Activated CD8-positive, alpha-beta memory T cell treated with anti-CD3 and anti-CD28 coated beads, Interleukin-2, amount 50 U/mL, for 48 hours (primary cell): ENCODE measurements at regions not wholly inside any gene's neighbourhood (a gene's known extent, or its start where the extent isn't known, plus 50 kb on each side); places are given as distances from the start of the nearest gene placed in this dataset.
"Not testable (repeated sequence)": the region's sequence is repeated elsewhere in the genome, so short reads cannot be mapped to it uniquely, and the experiment has no call there.

ENCODE experiments used
- DNase-seq: peaks from one replicate; pipeline ENCODE4 v3.0.0-alpha.2; 2020

- not testable (repeated sequence) for DNase-seq
These were observed 50.4 kb upstream of the TTC34 start for GRCh38 chr1:2851918-2852317.

- DNase-seq = no peak
These were observed 52.2 kb upstream of the TTC34 start for GRCh38 chr1:2853711-2854110.

DNA sequence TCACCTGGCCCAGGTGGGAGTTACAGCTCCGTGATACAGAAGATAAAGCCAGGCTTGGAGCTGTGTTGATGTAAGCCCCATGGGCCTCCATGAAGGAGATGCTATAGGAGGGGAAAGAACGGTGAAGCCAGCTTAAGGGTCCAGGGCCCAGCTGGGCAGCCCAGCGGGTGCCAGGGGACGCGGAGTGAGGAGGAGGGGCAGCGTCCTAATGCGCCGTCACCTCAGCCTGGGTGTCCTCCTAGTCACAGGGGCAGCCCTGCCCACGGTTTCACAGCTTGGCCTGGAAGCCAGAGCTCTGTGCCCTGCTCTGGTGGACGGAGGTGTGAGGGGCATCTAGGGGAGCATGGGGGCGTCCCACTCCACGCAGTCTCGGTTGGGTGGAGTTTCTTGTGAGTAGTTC is 52.7 kb upstream of the TTC34 start:
- no peak for DNase-seq

DNA sequence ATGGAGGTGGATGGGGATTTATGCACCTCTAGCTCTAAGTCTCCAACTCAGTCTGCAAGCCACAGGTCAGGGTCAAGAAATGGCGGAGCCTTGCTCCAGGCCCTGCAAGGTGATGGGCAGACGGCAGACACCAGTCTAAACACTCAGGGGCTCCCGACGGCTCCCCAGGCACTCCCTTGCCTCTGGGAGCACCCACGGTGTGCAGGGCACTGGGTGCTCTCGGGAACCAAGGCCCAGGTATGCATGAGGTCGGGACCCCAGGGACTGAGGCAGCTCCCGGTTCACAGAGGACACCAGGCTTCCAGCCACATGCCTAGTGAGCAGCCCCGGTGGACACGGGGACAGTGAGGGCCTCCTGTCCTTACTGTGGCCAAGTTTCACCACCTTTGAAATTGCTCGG is 53.1 kb upstream of the TTC34 start:
- no peak for DNase-seq

GRCh38 chr1:2855206-2856065 is 53.9 kb upstream of the TTC34 start:
- no peak for DNase-seq

GRCh38 chr1:2856066-2856390 is 54.5 kb upstream of the TTC34 start:
- DNase-seq = no peak

DNA sequence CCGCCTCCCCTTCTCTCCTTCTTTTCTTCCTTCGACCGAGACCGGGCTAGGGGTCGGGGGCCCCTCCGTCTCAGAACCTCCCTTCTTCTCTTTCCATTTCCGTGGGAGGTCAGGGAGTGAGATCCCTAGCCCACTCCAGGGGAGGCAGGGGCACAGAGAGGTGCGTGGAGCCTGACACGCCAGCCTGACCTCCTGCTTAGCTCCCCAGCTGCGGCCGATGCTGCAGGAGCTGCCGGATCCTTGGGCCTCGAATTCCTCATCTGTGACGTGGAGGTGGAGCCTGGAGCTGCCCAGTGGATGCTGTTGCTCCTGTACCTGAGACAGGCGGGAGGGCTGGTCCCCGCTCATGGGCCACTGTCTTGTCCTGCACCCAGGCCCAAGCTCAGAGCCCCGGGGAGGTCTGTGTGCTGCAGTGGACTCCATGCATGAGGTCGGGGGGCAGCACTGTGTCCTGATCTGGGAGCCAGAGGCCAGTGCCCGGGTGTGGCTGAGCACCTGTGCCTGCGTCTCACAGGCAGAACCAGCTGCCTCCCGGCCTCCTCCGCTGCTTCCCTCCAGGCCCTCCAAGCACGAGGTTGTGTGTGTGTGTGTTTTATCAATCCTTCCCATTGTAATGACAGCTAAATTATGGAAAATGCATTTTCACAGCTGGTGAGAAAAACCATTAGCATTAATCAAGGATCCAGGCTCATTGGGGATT is 55.3 kb upstream of the TTC34 start:
- DNase-seq = no peak

- DNase-seq = no peak
These were observed 56.0 kb upstream of the TTC34 start for GRCh38 chr1:2857521-2857920.

DNA sequence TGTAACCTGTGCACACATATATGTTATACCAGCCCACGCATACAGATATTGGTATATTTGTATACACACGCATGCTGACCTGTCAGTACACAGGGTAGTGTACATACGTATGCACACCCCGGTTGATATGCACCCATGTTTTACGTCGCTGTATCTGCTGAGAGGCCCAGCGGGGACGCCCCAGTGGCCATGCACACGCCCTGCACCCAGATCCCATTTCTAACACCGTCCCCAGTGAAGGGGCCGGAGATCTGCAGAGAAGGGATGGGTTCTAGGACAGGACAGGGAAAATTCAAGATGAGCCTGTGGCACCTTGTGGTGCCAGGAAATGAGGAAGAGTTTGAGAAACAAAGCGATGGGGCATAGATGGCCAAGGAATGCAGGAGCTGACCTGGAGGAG is 57.2 kb upstream of the TTC34 start:
- no peak for DNase-seq

GRCh38 chr1:2859219-2859880 is 57.9 kb upstream of the TTC34 start:
- DNase-seq = no peak

GRCh38 chr1:2859881-2860430 is 58.5 kb upstream of the TTC34 start:
- DNase-seq = no peak

DNA sequence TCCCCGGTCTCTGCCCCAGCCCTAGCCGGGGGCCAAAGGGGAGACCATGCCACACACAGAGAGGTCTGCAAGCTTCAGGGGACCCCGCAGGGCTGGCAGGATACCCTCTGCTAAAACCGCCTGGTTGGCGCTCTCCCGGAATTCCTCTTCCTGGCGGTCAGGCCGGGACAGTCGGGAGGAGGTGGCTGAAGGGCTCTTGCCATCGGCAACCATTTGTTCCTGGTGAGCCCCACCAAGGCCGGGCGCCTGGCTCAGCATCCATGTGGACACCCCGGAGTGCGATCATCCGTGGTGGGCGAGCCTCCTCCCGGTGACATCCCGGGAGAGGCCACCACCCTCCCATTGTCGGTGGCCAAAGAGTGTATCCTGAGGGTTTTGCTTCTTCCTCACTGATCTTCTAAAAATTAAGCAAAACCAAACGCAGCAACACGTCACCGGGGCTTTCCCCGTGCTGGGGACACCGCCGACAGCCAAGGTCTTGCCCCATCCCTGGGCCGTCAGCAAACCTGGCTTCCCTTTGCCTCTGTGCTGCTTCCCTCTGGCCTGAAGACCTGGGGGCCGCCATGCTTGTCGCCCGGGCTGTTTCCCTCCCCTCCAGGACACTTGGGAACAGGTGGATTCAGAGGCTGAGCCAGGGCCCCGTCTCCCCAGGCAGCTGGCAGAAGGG is 59.1 kb upstream of the TTC34 start:
- no peak for DNase-seq

- no peak for DNase-seq
These were observed 59.9 kb upstream of the TTC34 start for GRCh38 chr1:2861143-2861987.

DNA sequence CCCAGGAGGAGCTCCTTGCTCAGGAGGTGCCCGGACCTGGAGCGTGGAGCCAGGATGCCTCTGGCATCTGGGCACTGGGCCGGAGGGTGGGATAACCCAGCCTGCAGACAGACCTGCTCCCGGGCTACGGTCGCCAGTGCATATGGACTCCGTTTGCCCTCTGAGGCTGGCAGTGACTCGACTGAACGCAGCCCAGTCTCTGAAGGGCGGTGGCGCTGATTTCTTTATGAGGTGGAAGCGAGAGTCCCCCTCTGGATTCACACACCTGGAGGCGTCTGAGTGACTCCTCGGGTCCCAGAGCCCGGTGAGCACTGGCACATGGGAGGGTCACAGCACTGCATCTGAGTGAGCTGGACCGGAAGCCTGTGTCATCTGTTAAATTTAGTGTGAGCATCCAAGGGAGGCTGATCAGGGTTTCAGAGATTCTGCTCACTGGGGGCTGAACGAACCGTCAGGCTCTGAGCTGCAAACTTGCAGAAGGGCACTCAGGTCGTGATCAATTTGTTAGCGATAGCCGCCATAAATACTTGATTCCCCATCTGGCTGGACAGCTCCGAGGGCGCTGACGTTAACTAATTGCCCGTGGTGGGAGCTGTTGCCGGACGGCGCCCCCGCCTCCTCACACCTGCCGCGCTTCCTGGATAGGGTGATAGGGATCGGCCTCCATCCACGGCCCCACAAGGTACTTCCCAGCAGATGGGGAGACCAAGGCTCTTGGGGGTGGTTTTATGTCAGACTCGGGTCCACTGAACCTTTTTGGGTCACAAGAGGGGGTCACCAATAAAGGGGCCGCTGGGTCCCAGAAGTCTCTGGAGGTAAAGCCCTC is 60.7 kb upstream of the TTC34 start:
- DNase-seq = no peak

DNA sequence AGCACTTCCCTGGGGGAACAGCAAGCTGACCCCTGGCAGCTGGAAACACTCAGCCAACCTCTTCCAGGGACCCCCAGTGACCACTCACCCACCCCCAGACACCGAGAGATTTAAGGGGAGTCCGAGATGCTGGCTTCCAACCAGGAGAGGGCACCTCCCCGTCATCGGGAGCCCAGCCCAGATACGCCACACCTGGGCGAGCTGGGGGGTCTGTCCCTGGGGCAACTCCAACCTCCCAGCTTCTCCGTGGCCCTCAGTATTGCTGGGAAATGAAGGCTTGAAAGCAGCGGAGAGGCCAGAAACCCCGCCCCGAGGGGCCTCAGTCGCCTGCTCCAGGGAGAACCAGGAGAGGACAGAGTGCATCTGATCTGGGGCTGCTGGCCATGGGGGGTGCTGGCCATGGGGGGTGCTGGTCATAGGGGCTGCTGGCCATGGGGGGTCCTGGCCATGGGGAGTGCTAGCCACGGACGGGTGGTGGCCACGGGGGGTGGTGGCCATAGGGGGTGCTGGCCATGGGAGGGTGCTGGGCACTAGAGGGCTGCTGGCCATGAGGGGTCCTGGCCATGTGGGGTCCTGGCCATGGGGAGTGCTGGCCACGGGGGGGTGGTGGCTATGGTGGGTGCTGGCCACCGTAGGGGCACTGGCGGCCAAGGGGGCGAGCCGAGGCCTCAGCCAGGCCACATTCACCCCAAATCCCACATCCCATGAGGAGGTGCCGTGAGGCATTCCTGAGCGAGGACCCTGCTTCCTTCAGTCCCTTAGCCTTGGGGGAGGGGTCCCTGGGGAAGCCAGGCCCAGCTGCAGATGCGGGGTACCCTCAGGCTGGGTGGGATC is 61.5 kb upstream of the TTC34 start:
- no peak for DNase-seq

DNA sequence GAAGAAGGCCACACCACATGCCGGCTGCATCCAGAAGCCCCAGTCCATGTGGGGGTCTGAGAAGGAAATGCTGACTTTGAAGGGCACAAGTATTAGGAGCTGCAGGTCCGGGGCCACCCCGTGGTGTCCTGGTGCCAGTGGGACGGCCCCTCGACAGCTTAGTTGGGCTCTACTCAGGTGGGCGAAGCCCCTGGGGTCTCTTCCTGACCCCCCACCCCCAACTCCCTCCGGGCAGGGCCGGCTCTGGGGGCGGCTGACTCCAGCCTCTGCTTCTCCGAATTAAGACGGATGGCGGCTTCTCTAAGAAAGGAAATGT is 62.1 kb upstream of the TTC34 start:
- no peak for DNase-seq

GRCh38 chr1:2864203-2864905 is 62.9 kb upstream of the TTC34 start:
- DNase-seq = no peak

DNA sequence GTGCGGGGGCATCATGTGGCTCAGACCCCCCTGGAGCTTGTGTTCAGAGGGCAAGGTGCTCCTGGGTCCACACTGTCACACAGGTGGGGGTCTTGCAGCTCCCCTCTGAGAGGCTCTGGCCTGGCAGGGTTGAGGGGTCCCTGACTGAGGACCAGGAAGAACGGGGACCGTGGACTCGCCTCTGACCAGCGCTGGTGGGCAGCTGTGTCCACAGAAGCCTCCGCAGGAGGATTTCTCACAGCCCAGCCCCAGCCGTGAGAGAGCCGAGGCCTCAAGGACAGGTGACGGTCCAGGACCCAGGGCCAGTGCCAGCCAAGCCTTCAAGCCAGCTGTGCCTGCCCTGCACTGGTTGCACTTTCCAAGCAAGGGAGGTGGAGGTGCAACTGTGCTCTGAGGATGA is 63.5 kb upstream of the TTC34 start:
- DNase-seq = no peak

GRCh38 chr1:2865571-2866421 is 64.3 kb upstream of the TTC34 start:
- no peak for DNase-seq
